Gastrocnemius medialis (tissue), 4 donors: ENCODE measurements at regions not wholly inside any gene's neighbourhood (a gene's known extent, or its start where the extent isn't known, plus 50 kb on each side); places are given as distances from the start of the nearest gene placed in this dataset.

Source experiments
- POLR2A ChIP-seq, 2 donors: fragments of 450-650 bp; IDR thresholded peaks; one replicate each; pipeline ENCODE4 v1.6.1; 2017; ENCODE audit warnings: antibody characterized with exemption in 2 of 2, mild to moderate bottlenecking in 2 of 2, moderate library complexity in 2 of 2
- TF ChIP-seq, protein P1 (sequence below), 5 experiments: fragments of 450-650 bp in 3 of 5; fragments of 200-600 bp in 2 of 5; sonication (generic) in 2 of 5; IDR thresholded peaks in 4 of 5; conservative IDR thresholded peaks in 1 of 5; 1 replicate in 4 of 5; 2 replicates in 1 of 5; pipeline ENCODE4 v1.5.1; 2016 to 2019; ENCODE audit warnings: antibody characterized with exemption in 5 of 5, mild to moderate bottlenecking in 3 of 5, moderate library complexity in 3 of 5

DNA sequence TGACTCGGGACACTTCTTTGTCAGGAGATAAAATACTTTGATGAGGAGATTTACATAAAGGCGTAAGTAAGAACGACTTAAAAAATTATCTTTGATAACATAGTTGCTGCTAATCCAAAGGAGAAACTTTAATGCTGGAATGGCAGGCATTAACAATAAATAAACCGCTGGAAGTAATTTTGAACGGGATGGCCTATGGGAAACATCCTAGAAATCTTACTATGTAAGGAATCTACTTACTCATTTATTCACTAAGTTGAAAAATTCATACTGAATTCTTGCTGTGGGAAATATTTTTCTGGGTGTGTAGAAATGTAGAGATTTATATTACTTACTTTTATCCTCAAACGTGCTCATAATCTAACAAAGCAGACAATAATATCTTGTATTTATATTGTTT, 425.7 kb upstream of the ZFP42 start:
- no peak for TF ChIP-seq POLR2A (IDR thresholded peaks at IDR 0.05)
- TF ChIP-seq, protein P1, sequence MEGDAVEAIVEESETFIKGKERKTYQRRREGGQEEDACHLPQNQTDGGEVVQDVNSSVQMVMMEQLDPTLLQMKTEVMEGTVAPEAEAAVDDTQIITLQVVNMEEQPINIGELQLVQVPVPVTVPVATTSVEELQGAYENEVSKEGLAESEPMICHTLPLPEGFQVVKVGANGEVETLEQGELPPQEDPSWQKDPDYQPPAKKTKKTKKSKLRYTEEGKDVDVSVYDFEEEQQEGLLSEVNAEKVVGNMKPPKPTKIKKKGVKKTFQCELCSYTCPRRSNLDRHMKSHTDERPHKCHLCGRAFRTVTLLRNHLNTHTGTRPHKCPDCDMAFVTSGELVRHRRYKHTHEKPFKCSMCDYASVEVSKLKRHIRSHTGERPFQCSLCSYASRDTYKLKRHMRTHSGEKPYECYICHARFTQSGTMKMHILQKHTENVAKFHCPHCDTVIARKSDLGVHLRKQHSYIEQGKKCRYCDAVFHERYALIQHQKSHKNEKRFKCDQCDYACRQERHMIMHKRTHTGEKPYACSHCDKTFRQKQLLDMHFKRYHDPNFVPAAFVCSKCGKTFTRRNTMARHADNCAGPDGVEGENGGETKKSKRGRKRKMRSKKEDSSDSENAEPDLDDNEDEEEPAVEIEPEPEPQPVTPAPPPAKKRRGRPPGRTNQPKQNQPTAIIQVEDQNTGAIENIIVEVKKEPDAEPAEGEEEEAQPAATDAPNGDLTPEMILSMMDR (IDR thresholded peaks at IDR 0.05 in 4 of 5, conservative IDR thresholded peaks at IDR 0.05 in 1 of 5), result no peak
